Psoas muscle (tissue), 7 donors: ENCODE measurements at regions not wholly inside any gene's neighbourhood (a gene's known extent, or its start where the extent isn't known, plus 50 kb on each side); places are given as distances from the start of the nearest gene placed in this dataset.

Source experiments
- ATAC-seq, 4 donors: fragments of 200-7000 bp; cut with Tn5 transposase; one replicate each; pipeline ENCODE4 v1.9.1; 2020; ENCODE audit warnings: moderate library complexity in 3 of 4, mild to moderate bottlenecking in 2 of 4
- DNase-seq, 2 donors: peaks; one replicate each; pipeline ENCODE4 v3.0.0-alpha.2; 2020
- H3K27ac ChIP-seq: fragments of 200-600 bp; one replicate; pipeline ENCODE4 v1.8.0; 2022
- H3K27me3 ChIP-seq, 3 donors: fragments of 200-600 bp in 1 of 3; one replicate each; pipeline versions ENCODE4 v1.6.1 to v1.8.0; 2013 to 2022; ENCODE audit warnings: low read length in 2 of 3, mild to moderate bottlenecking in 2 of 3, moderate library complexity in 1 of 3; ENCODE audit not compliant: insufficient read depth in 3 of 3
- H3K36me3 ChIP-seq, 2 donors: fragments of 200-600 bp in 1 of 2; one replicate each; pipeline versions ENCODE4 v1.6.1 to v1.8.0; 2013 to 2022; ENCODE audit warnings: low read depth in 1 of 2, mild to moderate bottlenecking in 1 of 2, moderate library complexity in 1 of 2; ENCODE audit not compliant: insufficient read depth in 1 of 2
- H3K4me1 ChIP-seq: fragments of 200-600 bp; one replicate; pipeline ENCODE4 v1.8.0; 2022
- H3K4me3 ChIP-seq: fragments of 200-600 bp; one replicate; pipeline ENCODE4 v1.8.0; 2022; ENCODE audit warnings: mild to moderate bottlenecking
- H3K9me3 ChIP-seq: fragments of 200-600 bp; one replicate; pipeline ENCODE4 v1.8.0; 2022
- WGBS, 3 donors: extraction: QIAGEN DNeasy Blood & Tissue Kit; methylation state at CpG; one replicate each; pipeline versions ENCODE4 v1.1.6 to v1.1.7; 2013; 5-methylcytosine and 5-hydroxymethylcytosine counted together
- intact Hi-C, 2 donors: fragments of 100-400 bp; cut with DNase I; formaldehyde crosslinking; loops; one replicate each; pipeline versions ENCODE4 v1.11.0 to v1.14.2; 2022
- TF ChIP-seq, protein P1 (sequence below): fragments of 200-600 bp; IDR thresholded peaks from one replicate; pipeline ENCODE4 v1.8.0; 2022; ENCODE audit warnings: antibody characterized with exemption
- donor health status: healthy with polysubstance abuse.
- donor health status: DM: no; HTN: no; CAD: no; lungs with moderate emphysema.
- donor health status: Bipolar disorder and iron deficiency.
- donor health status: healthy.
- donor health status: DM: yes; HTN: yes; CAD: no.
- donor health status: DM: no; HTN: no; CAD: no.
- donor health status: DM: yes; HTN: yes; CAD: no.

- Histone ChIP-seq H3K27me3 (no peaks in the 10 kb centered on the region), H3K4me3 (no peak overlapping the region), H3K4me1 (no peaks in the 10 kb centered on the region), H3K36me3 (no peaks in the 10 kb centered on the region), H3K27ac (no peak overlapping the region), H3K9me3 (no peaks in the 10 kb centered on the region)
- intact Hi-C loops: loop anchor here (10.0 kb wide), 2 partner anchors 128 to 288 kb away; no protein-coding TSS in a partner anchor
- 79 to 88% (median 81%) methylated on average over 4 of the region's 4 CpGs for WGBS, 3 donors
- no peak for ATAC-seq
- TF ChIP-seq, protein P1, sequence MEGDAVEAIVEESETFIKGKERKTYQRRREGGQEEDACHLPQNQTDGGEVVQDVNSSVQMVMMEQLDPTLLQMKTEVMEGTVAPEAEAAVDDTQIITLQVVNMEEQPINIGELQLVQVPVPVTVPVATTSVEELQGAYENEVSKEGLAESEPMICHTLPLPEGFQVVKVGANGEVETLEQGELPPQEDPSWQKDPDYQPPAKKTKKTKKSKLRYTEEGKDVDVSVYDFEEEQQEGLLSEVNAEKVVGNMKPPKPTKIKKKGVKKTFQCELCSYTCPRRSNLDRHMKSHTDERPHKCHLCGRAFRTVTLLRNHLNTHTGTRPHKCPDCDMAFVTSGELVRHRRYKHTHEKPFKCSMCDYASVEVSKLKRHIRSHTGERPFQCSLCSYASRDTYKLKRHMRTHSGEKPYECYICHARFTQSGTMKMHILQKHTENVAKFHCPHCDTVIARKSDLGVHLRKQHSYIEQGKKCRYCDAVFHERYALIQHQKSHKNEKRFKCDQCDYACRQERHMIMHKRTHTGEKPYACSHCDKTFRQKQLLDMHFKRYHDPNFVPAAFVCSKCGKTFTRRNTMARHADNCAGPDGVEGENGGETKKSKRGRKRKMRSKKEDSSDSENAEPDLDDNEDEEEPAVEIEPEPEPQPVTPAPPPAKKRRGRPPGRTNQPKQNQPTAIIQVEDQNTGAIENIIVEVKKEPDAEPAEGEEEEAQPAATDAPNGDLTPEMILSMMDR: no peak
- no peak for DNase-seq
These were observed 188.1 kb downstream of the MOXD1 start for GRCh38 chr6:132213191-132213590.

- H3K36me3 ChIP-seq: no peaks in the 10 kb centered on the region
- no peaks in the 10 kb centered on the region for H3K27me3 ChIP-seq
- ATAC-seq (no peak), DNase-seq (no peak)
- no peaks in the 10 kb centered on the region for H3K9me3 ChIP-seq
- no peak overlapping the region for H3K4me3 ChIP-seq
- H3K27ac ChIP-seq: no peak overlapping the region
- TF ChIP-seq, protein P1: no peak
- intact Hi-C loops: loop anchor here (10.0 kb wide), 2 partner anchors 126 to 286 kb away; no protein-coding TSS in a partner anchor
- H3K4me1 ChIP-seq: no peaks in the 10 kb centered on the region
- 67 to 85% (median 84%) methylated on average over 3 of the region's 3 CpGs for WGBS, 3 donors
These were observed 190.2 kb downstream of the MOXD1 start for GRCh38 chr6:132210886-132211563.

- WGBS, 3 donors: 86 to 95% (median 92%) methylated on average over 1 of the region's 1 CpG
- H3K9me3 ChIP-seq: no peaks in the 10 kb centered on the region
- no peak overlapping the region for H3K4me3 ChIP-seq
- DNase-seq (no peak), ATAC-seq (no peak)
- H3K36me3 ChIP-seq: no peaks in the 10 kb centered on the region
- no peak overlapping the region for H3K27ac ChIP-seq
- H3K27me3 ChIP-seq: no peaks in the 10 kb centered on the region
- H3K4me1 ChIP-seq: no peaks in the 10 kb centered on the region
- intact Hi-C loops: no loop called here
- TF ChIP-seq, protein P1: no peak
These were observed 191.9 kb downstream of the MOXD1 start for GRCh38 chr6:132209351-132209750.

GRCh38 chr6:132207991-132208390 is 193.3 kb downstream of the MOXD1 start:
- TF ChIP-seq, protein P1: no peak
- DNase-seq: no peak
- 86 to 88% (median 87%) methylated on average over 3 of the region's 3 CpGs for WGBS, 3 donors
- intact Hi-C loops: no loop called here
- no peaks in the 10 kb centered on the region for H3K9me3 ChIP-seq
- H3K4me3 ChIP-seq: no peak overlapping the region
- no peak for ATAC-seq
- H3K27ac ChIP-seq: no peak overlapping the region
- H3K36me3 ChIP-seq: no peaks in the 10 kb centered on the region
- H3K27me3 ChIP-seq: no peaks in the 10 kb centered on the region
- H3K4me1 ChIP-seq: no peaks in the 10 kb centered on the region

- DNase-seq: no peak
- no peaks in the 10 kb centered on the region for H3K9me3 ChIP-seq
- WGBS, 3 donors: 60 to 70% (median 68%) methylated on average over 1 of the region's 1 CpG
- no peak overlapping the region for H3K27ac ChIP-seq
- no peaks in the 10 kb centered on the region for H3K27me3 ChIP-seq
- intact Hi-C loops: no loop called here
- TF ChIP-seq, protein P1: no peak
- H3K4me3 ChIP-seq: no peak overlapping the region
- no peaks in the 10 kb centered on the region for H3K4me1 ChIP-seq
- H3K36me3 ChIP-seq: no peaks in the 10 kb centered on the region
- no peak for ATAC-seq
These were observed 195.3 kb downstream of the MOXD1 start for GRCh38 chr6:132205946-132206345.
